NCI-H1092 (cell line): ENCODE measurements at regions not wholly inside any gene's neighbourhood (a gene's known extent, or its start where the extent isn't known, plus 50 kb on each side); places are given as distances from the start of the nearest gene placed in this dataset.

Source experiments
- DNase-seq: peaks from one replicate; lab custom pipeline; 2025; lab: John Stamatoyannopoulos, UW

DNA sequence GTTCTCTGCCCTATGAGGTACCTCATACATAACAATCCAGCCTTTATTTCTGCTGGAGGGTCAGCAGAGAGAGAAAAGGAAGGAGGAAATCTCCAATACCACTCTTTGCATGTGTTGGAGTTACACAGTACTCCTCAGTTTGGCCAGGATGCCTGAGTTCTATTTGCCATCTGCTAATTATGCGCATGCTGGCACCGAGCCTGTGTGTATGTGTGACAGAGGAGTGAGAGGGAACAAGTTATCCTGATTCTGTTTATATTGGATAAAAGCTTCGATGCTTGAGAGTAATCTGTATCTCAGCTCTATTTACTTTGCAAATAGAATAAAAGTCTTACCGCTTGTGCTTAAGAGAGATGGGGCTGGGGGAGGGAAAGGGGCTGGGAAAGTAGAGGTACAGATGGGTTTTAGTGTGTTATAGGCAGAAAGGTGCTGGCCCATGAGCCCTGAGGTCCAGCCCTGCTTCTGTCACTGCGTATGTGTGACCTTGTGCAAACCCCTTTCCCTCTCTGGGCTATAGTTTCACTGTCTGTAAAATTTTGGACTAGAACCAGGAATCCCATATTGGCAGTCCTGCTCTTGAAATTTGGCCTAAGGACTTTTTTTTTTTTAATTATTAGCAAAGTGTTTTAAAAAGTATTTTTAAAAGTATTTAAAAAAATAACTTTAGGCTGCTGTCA is 54.5 kb upstream of the PLXNA2 start:
- peak; percentile 90 for DNase-seq

DNA sequence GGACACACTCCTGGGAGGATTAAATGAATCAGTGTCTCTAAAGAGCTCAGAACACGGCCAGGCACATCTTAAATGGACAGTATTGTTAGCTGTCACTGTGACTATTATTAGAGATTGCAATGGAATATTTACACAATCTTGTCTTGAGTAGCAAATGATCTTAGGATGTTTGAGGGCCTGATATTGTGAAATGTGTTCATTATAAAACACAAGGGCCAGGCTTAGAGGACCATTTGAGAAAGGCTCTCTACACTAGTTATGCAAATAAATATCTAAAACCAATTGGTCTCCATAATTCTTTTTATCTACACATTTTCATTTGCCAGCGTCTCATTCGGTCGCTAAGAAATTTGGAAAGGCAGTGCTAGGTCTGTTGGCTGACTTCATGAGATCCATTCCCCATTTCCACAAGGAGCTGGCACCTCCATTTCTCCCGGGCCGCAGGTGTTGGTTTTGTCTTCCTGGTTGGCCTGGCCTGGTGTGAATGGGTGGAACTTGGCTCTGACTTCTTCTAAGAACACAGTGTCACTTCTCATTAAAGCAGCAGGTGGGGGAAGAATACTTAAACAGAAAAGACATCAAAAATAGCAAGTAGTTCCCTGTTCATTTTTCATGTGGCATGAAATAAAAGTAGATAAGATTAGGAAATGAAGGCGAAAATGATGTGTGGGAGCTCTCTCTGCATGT is 56.0 kb upstream of the PLXNA2 start:
- DNase-seq, result no peak

DNA sequence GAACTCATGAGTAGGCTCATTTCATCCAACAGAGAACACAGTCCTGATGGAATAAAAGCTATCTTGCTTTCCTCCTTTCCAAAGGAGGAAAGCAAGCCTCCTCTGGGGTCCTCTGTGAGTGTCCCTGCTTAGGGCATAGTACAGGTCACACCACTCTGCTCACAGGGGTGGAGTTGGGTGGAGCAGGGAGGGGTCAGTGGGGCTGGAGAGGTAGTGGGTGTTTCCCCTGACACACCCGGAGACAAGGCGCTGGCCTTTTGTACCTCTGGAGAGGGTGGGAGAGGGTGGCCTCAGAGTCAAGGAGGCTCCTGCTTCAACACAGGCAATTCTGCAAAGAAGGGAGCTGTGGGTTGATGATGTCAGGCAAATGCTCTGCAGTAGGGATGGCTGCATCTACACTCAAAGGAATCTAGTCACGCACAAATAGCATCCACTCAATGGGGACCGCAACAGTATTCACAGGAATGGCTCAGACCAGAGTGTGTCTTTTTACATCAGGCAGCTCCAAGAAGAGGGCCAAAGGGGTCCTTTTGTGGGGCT is 58.6 kb upstream of the PLXNA2 start:
- no peak for DNase-seq

DNA sequence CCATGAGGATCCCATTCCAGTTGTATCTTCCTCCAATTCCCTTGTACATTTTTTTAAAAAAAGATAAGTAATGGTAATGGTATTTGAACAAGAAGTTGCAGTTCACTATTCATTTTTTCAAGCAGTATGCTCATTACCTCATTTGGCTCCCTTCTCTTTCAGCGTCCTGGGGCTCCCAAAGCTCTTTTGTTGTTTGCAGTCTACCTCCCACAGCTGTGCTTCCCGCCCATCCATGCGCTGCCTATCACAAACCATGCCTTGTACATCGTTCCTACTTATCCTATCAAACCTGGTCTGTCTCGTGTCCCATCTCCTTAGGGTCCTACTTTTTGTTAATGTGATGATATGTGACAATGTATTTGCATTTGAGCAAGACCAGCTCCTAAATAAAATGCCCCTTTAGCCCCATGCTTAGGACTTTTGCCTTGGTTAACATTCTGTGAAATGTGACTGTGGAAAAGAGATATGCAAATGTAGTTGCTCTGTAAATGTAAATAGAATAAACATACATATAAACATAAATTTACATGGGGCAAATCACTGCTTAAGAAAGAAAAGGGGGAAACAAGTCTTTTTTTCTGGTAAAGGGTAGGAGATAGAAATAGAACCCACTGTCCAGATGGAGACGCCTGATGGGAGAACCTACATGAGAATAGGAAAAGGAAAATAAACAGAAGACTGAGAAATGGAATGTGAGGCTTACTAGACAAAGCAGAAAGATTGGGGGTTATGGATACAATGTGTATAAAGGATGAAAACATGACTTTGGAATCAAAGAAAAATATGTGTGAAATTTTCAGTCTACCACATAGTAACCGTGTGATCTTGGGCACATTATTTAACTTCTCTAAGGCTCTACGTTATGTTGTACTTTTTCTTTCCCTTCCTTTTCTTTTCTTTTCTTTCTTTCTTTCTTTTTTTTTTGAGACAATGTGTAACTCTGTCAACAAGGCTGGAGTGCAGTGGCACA is 59.8 kb upstream of the PLXNA2 start:
- DNase-seq, result no peak

DNA sequence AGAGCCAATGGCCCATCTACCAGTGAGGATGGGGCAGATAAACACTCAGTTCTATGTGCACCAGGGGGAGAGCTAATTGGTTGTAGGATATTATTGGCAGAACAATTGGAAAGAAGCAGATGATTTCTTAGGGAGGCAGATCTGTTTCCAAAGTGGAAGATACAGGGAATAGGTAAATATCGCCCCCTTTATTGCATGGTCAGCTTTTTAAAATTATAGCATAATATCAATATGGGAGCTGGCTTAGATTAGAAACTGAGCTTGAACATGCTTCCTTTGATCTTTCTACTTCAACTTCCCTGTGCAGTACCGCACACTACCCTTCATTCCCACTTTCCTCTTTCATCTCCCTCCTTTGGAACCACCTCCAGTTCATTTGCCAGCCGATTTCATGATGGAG is 64.0 kb upstream of the PLXNA2 start:
- no peak for DNase-seq

DNA sequence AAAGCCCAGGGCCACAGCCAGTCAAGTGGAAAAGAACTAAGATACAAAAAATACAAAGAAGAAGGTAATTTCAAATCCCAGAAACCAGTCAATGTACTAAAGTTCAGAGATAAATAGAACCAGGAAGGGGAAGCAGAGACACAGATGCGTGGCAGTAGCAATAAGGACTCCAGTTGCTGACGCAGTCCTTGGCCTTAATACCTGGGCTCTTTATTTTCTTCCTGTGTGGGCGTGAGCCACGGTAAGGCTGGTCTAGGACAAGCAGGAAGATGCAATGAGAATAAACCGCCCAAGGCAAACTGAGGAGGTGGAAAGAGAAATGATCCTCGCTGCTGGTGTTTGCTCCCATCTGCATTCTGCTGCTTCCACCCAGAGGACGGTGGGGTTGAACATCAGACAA is 65.6 kb upstream of the PLXNA2 start:
- no peak for DNase-seq

DNA sequence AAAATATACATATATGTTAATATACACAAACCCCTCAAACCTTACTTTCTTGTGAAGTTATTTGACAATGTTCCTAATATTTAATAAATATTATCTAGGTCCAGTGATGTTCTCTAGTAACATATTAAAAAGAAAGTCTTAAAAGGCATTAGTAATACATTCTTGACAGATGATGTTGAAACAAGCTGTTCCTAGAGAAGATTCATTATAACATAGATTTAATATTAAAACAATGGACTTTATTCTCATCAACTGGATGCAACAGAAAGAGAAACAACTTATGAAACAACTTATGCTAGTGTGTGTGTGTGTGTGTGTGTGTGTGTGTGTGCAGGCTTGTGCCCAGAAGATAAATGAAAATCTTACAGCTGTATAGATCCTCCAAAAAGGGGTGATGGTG is 68.5 kb upstream of the PLXNA2 start:
- no peak for DNase-seq

DNA sequence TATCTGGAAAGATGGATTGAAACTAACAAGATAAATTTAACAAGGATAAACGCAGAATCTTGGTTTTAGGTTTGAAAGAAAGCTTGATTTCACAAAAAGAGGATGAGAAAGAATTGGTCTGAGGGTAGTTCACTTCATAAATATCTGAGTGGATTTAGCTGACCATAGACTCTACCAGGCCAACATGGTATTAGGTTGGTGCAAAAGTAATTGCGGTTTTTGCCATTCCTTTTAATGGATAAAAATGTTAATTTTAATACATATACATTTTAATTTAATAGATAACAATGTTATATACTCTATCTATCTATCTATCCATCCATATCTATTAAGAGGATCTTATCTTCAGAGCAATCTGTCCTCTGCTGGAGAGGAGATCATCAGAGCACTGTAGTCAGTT is 70.2 kb upstream of the PLXNA2 start:
- no peak for DNase-seq

DNA sequence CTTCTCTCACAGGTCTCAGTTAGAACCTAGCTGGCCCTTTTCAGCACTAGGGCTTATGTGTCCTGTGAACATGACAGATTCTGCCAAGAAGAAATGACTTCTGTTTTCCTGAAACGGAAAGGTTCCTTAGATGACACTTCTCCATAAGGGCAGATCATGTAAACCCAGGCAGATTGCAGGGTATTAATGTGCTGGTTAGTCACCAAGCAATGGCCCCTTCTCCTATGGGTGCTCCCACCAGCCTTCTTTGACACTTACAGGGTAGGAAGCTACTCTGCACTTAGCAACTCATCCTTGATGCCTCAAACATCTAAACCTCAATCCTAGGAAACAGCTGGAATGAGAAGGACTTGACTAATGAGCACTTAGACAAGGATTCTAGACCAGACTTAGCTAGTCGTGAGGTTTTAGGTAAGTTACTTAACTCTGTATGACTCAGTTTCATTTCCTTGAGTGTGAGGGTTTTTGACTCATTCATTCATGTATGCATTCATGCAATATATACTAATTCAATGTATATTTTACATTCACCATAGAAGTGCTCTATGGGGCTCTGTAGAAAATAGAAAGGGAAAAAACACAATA is 74.1 kb upstream of the PLXNA2 start:
- no peak for DNase-seq

DNA sequence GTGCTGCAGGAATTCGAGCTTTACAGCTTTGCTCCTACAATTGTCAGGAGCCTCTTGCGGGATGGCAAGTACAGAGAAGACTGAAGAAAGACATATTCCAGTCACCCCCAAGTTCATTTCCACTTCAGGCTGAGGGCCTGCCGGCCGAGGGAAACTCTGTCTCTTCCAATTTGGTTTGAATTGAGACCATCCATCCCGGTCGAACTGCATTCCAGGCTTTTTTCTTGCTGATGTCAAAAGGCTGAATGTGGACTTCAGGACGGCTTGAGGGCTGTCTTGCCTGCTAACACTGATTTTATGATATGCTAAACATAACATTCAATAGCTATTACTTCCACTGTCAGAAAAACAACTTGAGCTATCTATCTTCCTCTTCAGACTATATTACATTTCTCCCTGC is 79.8 kb upstream of the PLXNA2 start:
- no peak for DNase-seq

DNA sequence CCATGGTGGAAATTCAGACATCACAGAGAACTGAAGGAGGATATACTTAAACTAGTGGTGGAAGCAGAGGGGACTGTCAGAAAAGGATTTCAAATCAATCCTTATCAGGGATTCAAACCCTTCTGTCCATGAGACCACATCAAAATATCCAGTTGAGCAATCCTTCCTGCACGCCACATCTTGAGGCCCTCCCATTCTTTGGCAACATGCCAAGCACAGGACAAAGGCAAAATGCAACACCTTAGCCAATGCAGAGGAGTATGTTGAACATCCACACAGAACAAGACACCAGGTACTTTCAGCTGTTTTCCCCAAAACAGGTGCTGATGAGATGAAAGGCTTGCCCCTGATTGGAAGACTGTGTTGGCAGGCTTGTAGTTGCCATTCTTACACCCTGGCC is 81.8 kb upstream of the PLXNA2 start:
- DNase-seq, result no peak

DNA sequence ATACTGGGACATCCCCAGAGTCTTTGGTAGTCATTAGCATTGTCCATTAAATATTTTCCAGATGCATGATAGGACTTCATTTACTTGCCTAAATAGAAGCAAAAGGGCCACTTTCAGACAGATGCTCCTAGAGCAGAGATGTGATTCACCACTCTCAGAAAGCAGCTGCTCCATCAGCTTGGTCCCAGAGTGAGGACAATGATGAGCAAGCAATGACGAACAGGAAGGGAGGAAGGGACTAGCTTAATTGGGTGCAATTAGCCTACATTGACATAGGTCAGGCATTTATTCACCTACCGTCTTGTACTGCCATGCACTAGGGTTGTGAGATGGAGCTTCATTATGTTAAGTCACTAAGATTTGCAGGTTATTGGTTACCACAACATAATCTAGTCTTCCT is 85.1 kb upstream of the PLXNA2 start:
- DNase-seq, result no peak

DNA sequence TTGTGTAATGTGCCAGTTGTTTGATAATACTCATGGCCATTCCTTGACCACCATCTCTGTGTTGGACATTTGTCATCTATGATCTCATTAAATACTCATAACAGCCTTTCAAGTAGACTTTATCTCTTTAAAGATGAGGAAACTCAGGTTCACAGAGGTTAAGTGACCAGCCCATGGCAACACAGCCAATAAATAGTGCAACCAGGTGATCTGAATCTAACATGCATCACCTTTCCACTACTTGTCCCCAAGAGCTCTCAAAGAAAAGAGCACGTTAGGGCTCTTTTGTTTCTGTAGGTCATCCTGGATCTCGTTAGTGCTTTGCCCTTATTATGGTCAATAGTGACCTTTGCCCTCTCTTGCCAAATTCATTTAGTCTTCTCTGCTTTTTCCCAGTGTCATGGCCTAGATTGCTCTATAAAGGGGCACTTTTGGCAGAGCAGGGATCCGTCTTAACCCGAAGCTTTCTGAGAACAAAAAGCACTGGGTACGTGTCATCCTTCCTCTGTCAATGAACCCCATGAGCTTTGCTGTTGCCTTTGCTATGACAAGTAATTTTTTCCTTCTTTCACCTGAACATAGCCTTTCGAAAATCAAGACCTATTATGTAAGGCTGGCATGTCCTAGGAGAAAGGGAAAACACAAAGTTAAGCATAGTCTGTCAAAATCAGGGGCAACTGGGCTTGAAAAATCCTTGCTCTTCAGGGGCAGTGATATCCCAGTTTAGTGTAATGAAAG is 88.0 kb upstream of the PLXNA2 start:
- DNase-seq, result no peak

DNA sequence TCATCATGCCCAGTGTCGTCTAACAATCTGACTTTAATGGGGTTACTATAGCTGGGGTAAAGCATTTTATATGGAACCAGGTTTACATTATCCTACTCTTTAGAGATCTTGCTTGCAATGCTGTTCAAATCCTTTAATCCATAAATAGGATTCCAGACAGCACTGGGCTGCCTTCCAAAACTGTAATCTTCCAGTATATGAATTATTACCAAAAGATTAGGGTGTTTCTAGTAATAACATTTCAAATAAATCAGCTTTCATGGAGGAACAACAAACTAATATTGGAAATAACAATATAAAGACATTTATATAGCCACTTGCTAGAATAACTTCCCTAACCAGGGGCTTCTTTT is 88.6 kb upstream of the PLXNA2 start:
- DNase-seq, result no peak

DNA sequence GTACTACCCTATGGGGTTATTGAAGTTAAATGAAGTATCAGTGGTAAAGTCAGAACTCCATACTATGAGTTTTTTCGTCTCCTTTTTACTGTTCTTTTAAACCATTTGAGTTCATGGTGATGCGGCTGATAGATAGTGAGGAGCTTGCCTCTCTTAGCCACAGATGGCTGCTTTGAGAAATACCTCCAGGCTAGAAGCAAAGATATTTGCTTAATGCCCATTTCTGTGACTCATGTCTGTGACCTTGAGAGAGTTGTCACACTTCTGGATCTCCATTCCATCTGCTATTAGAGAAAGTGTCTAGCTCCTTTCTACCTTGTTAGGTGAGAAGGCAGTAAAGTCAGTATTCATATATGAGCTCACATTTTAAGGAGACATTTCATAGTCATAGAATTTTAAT is 89.5 kb upstream of the PLXNA2 start:
- DNase-seq, result no peak

DNA sequence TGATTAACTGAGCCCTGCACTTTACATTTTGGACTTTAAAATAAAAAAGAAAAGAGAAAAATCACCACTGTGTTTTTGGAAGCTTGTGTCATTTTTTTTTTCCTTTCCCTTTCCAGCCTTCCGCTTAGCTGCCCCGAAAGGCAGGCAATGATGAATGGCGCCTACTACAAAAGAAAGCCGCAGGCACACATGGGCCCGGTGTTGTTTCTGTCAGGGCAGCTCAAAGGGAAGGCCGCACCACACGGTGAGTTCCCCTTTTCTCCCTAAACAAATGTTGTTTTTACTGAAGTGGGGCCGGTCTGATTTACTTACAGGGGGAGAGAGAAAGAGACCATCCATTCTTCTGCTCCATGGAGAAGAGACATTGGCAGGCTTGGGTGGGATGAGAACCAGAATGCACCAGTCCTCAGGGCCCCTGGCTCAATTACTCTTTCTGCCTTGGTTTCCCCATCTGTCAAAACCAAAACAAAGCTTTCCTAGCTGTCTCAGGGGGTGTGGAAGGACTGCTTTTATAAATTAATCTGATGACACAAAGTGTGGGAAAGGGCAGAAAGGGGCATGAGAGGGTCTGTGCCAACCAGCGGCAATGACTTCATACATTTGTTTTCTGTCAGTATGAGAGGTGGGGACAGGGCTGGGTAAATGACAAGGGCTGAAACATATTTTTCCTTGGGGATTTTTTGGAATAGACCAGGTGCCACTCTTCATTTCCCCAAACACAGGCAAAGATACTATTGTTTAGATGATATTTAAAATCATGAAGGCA is 91.4 kb upstream of the PLXNA2 start:
- no peak for DNase-seq

DNA sequence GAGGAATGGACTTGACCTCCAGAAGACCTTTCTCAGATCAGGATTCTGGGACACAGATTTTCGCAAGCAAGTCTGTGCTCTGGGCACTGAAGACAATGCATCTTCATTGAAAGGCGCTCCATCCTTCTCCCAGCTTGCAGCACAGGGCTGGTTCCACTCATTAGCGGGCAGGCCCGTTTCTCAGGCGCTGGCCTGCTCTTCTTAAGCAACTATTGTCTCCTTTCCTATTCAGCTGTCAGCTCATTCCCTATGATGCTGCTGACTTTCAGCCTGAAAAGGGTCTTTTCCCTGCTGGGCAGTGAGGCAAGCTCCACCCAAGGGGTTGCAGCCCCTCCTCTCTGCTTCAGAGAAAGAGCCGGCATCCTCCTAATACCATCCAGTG is 91.9 kb upstream of the PLXNA2 start:
- no peak for DNase-seq

DNA sequence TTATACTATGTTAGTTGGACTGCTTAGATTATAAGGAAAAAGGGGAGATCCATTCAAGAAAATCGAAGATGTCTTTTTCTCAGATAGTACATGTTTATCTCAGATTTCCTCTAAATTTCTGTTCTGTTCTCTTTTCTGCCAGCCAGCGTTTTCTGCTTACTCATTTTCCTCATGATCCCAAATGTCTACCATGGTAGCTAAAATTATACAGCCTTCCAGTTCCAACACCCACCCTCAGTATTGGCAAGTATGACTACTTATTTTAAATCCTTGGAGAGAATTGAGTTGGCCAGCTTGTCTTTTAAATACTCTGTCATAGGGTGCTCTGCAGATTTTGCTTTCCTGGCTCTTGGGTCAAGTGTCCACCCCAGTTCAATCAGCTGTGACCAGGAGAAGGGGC is 95.7 kb upstream of the PLXNA2 start:
- no peak for DNase-seq

DNA sequence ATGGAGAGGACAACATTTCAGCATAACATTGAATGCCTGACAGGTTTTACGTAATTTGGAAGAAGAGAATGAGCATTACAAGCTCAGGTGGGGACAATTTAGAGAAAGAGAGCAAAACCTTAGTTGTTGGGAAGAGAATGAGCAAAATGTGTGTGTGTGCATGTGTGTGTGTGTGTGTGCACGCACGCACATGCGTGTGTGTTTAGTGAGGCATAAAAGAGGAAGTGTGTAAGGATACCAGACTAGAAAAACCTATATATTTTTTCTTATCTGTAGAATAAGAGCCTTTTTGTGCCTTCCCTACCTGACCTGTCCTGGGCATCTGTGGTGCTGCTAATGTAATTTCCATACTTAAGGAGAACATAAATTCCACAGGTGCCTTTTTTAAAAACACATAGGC is 99.0 kb upstream of the PLXNA2 start:
- DNase-seq, result no peak

DNA sequence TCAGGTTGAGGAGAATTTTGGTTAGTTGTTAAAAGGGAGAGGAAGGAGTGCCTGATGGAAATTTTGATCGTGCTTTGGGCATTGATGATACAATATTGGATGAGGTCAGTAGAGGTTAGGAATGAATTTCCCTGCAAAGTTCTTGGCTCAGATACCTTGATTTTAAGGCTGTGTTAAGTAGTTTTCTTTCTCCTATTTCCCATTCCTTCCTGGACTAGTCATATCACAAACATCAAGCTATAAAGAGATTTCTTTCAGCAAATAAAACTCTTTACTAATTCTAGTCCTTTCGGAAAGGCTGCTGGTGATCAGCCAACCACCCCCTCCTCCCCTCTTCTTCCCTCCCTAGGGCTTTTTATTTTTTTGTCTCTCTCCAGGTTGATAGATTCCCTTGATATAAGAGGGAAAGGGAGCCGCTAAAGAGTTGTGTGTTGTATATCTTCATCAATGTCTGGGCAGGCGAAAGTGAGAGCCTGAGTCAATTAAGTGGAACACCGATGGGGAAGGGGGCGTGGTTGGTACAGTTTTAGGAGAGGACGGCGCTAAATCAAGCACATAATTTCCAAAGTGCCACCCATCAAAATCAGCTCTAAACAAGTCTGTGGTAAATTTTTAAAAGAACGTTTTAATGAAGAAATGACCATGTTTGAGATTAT is 100.1 kb upstream of the PLXNA2 start:
- DNase-seq, result no peak
